OCI-LY7 (cell line): ENCODE measurements at regions not wholly inside any gene's neighbourhood (a gene's known extent, or its start where the extent isn't known, plus 50 kb on each side); places are given as distances from the start of the nearest gene placed in this dataset.

Experiments used
- CTCF ChIP-seq: fragments of 200-600 bp; sonication (generic); conservative IDR thresholded peaks from 2 replicates; pipeline ENCODE4 v1.5.1; 2014; ENCODE audit warnings: mild to moderate bottlenecking, antibody characterized with exemption, low read length, moderate library complexity, mixed read lengths
- EZH2phosphoT487 ChIP-seq: fragments of 200-600 bp; sonication (generic); IDR thresholded peaks from 2 replicates; pipeline ENCODE4 v1.6.1; 2018; ENCODE audit warnings: low read depth, borderline replicate concordance, mild to moderate bottlenecking, mixed run types, antibody characterized with exemption, low read length, moderate library complexity, mixed read lengths

- TF ChIP-seq CTCF = no peak
- no peak for TF ChIP-seq EZH2phosphoT487
Observed at GRCh38 chr3:31235062-31235700, 297.5 kb upstream of the STT3B start.
